ENCODE measurements at regions not wholly inside any gene's neighbourhood (a gene's known extent, or its start where the extent isn't known, plus 50 kb on each side); places are given as distances from the start of the nearest gene placed in this dataset.
"Not testable (repeated sequence)": the region's sequence is repeated elsewhere in the genome, so short reads cannot be mapped to it uniquely, and the experiment has no call there.

DNA sequence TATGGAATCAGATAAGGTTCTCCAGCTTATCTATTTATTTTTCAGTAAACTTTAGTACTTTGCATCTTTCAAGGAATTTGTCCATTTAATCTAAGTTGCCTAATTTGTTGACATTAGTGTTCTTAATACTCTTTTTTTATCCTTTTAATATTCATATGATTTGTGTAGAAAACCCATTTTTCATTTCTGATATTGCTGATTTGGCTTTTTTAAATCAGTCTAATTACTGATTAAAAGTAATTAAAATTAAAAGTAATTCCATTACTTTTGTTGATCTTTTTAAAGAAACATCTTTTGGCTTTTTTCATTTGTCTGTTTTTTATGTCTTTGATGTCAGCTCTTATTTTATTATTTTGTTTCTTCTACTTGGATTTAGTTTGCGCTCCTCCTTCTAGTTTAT lies 101.2 kb downstream of the CGGBP1 start:
- H3K4me1 ChIP-seq (replicated peaks in 1 of 2) = no peaks in the 10 kb centered on the region
- H3K4me3 ChIP-seq = no peak overlapping the region
- no peak for ATAC-seq (replicated peaks in 6 of 8)
- 9 to 100% (median 80%) methylated on average over 1 of the region's 1 CpG; no CpG with 5 or more reads in 1 of the 10 experiments for WGBS, 10 experiments
- in situ Hi-C loops (cut with MboI; ENCODE audit: low pct_unique_long_range_greater_than_20kb in 2 of 9, low sequenced_read_pairs in 9 of 9, unreplicated experiment in 9 of 9) = no loop called here
- H3K27ac ChIP-seq = no peak overlapping the region

- WGBS, 10 experiments = 14 to 86% (median 29%) methylated on average over 1 of the region's 1 CpG; no CpG with 5 or more reads in 7 of the 10 experiments
- ATAC-seq (replicated peaks in 6 of 8) = no peak
- no peak overlapping the region for H3K4me3 ChIP-seq
- H3K4me1 ChIP-seq (replicated peaks in 1 of 2) = no peaks in the 10 kb centered on the region
- no peak overlapping the region for H3K27ac ChIP-seq
- in situ Hi-C loops (cut with MboI; ENCODE audit: low pct_unique_long_range_greater_than_20kb in 2 of 9, low sequenced_read_pairs in 9 of 9, unreplicated experiment in 9 of 9) = no loop called here
Measured at GRCh38 chr3:87949879-87950208, 109.0 kb downstream of the CGGBP1 start.

DNA sequence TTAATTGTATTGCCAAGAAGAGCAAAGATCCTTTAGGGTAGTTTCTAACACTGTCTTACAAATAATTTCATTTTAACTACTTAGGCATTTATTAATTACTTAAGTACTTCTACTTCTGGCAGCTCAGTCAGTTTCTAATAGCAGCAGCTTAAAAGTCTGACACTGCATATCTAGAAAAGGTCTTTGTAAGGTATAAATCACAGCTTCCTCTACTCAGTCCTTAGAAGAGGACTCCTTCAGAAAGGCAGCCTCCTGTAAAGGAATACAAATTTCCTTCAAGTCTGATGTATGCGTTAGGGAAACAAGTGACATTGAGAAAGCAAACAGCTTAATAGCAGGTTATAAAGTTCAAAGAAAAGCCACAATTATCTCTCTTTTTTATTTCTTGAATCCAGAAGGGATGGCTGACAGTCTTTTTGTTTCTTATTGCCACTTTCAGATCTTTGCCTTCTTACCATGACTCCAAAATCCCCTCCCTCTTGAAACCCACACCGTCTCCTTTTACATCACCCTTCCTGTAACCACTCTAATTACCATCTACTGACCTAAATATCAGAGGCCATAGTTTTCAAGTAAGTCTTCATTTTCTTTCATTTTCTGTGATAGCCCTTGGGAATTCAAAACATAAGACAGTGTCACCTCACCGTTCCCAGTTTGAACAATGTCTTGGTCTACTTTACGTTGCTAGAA lies 109.5 kb downstream of the CGGBP1 start:
- ATAC-seq (replicated peaks in 6 of 8) = no peak
- in situ Hi-C loops (cut with MboI; ENCODE audit: low pct_unique_long_range_greater_than_20kb in 2 of 9, low sequenced_read_pairs in 9 of 9, unreplicated experiment in 9 of 9) = no loop called here
- Histone ChIP-seq H3K4me3 (no peak overlapping the region), H3K27ac (no peak overlapping the region), H3K4me1 (replicated peaks in 1 of 2) (no peaks in the 10 kb centered on the region)
- WGBS, 10 experiments = 0 to 83% (median 69%) methylated on average over 1 to 4 of the region's 4 CpGs

DNA sequence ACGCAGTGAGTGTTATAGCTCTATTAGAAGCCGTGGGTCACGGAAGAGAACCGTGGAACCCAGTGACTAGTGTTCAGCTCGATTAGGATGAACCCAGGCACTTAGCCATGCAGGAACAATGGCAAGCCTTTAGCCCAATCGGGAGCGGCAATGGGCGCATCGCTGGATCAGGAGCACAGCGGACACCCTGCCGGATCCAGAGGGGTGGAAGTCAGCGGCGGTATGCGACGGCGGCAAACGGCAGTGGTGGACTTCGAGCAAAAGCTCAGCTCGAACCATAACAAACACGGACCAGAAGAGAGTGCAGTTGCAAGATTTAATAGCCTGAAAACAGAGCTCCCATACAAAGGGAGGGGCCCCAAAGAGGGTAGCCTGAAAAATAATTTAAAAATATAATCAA lies 112.8 kb downstream of the CGGBP1 start:
- H3K27ac ChIP-seq; H3K4me3 ChIP-seq; H3K4me1 ChIP-seq (replicated peaks in 1 of 2); in situ Hi-C loops (cut with MboI; ENCODE audit: low pct_unique_long_range_greater_than_20kb in 2 of 9, low sequenced_read_pairs in 9 of 9, unreplicated experiment in 9 of 9); ATAC-seq (replicated peaks in 6 of 8): not testable (repeated sequence)
- 71 to 100% (median 89%) methylated on average over 1 to 15 of the region's 20 CpGs; no CpG with 5 or more reads in 2 of the 10 experiments for WGBS, 10 experiments

GRCh38 chr3:87942256-87942655 lies 116.5 kb downstream of the CGGBP1 start:
- H3K27ac ChIP-seq; H3K4me3 ChIP-seq; in situ Hi-C loops (cut with MboI; ENCODE audit: low pct_unique_long_range_greater_than_20kb in 2 of 9, low sequenced_read_pairs in 9 of 9, unreplicated experiment in 9 of 9); H3K4me1 ChIP-seq (replicated peaks in 1 of 2); ATAC-seq (replicated peaks in 6 of 8): not testable (repeated sequence)
- WGBS, 10 experiments = 0 to 100% (median 93%) methylated on average over 1 to 5 of the region's 8 CpGs; no CpG with 5 or more reads in 2 of the 10 experiments

DNA sequence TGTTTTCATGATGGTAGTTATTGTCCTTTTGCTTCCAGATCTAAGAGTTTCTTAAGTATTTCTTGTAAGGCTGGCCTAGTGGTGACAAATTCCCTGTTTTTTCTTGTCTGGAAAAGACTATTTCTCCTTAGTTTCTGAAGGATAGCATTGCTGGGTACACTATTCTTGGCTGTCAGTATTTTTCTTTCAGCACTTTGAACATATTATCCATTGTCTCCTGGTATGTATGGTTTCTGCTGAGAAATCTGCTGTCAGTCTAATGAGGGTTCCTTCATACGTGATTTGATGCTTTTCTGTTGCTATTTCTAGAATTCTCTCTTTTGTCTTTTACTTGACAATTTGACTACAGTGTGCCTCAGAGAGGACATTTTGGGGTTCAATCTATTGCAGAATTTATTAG lies 134.3 kb downstream of the CGGBP1 start:
- no peak overlapping the region for H3K27ac ChIP-seq
- in situ Hi-C loops (cut with MboI; ENCODE audit: low pct_unique_long_range_greater_than_20kb in 2 of 9, low sequenced_read_pairs in 9 of 9, unreplicated experiment in 9 of 9) = no loop called here
- H3K4me1 ChIP-seq (replicated peaks in 1 of 2) = no peaks in the 10 kb centered on the region
- ATAC-seq (replicated peaks in 6 of 8) = no peak
- WGBS, 10 experiments = 13 to 100% (median 63%) methylated on average over 1 of the region's 1 CpG; no CpG with 5 or more reads in 1 of the 10 experiments
- H3K4me3 ChIP-seq = no peak overlapping the region

GRCh38 chr3:87920549-87920948 lies 138.3 kb downstream of the CGGBP1 start:
- ATAC-seq (replicated peaks in 6 of 8) = no peak
- H3K4me3 ChIP-seq = no peak overlapping the region
- in situ Hi-C loops (cut with MboI; ENCODE audit: low pct_unique_long_range_greater_than_20kb in 2 of 9, low sequenced_read_pairs in 9 of 9, unreplicated experiment in 9 of 9) = no loop called here
- WGBS, 10 experiments = 0 to 100% (median 68%) methylated on average over 1 of the region's 1 CpG
- no peaks in the 10 kb centered on the region for H3K4me1 ChIP-seq (replicated peaks in 1 of 2)
- H3K27ac ChIP-seq = no peak overlapping the region

DNA sequence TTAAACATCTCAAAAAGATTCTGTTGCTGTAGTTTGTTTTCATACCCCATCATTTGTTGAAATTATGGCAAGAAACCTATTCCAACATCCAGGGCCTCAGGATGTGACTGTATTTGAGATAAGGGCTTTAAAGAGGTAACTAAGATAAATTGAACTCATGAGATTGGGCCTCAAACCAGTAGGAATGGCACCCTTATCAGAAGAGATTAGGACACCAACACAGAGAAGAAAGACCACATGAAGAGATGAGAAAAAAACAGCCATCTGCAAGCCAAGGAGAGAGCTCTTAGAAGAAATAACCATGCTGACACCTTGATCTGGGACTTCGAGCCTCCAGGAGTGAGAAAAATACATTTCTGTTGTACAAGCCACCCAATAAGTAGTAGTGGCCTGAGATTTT lies 157.7 kb downstream of the CGGBP1 start:
- WGBS, 10 experiments = 0 to 100% (median 80%) methylated on average over 1 of the region's 1 CpG; no CpG with 5 or more reads in 3 of the 10 experiments
- no peak overlapping the region for H3K27ac ChIP-seq
- ATAC-seq (replicated peaks in 6 of 8) = no peak
- in situ Hi-C loops (cut with MboI; ENCODE audit: low pct_unique_long_range_greater_than_20kb in 2 of 9, low sequenced_read_pairs in 9 of 9, unreplicated experiment in 9 of 9) = no loop called here
- H3K4me1 ChIP-seq (replicated peaks in 1 of 2) = no peaks in the 10 kb centered on the region
- no peak overlapping the region for H3K4me3 ChIP-seq

DNA sequence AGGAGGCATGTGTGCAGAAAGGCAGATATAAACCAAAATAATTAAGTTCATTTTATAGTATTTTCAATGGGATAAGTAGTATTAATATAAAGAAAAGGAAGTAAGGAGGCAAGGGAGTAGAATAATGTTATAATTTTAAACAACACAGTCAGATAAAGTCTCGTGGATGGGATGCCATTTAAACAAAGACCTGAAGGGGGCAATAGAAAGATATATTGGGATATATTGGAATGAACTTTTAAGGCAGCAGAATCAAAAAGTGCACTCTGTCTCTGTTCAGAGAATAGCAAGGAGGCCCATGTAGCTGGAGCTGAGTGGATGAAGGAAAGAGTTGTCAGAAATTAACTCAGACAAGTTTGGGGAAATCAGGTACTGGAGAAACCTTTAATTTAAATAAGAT lies 158.7 kb downstream of the CGGBP1 start:
- in situ Hi-C loops (cut with MboI; ENCODE audit: low pct_unique_long_range_greater_than_20kb in 2 of 9, low sequenced_read_pairs in 9 of 9, unreplicated experiment in 9 of 9) = no loop called here
- ATAC-seq (replicated peaks in 6 of 8) = no peak
- no peak overlapping the region for H3K4me3 ChIP-seq

GRCh38 chr3:87898971-87899370 lies 159.8 kb downstream of the CGGBP1 start:
- H3K4me1 ChIP-seq (replicated peaks in 1 of 2) = no peaks in the 10 kb centered on the region
- no peak for ATAC-seq (replicated peaks in 6 of 8)
- 9 to 100% (median 86%) methylated on average over 1 of the region's 1 CpG; no CpG with 5 or more reads in 1 of the 10 experiments for WGBS, 10 experiments
- H3K4me3 ChIP-seq = no peak overlapping the region
- no peak overlapping the region for H3K27ac ChIP-seq
- in situ Hi-C loops (cut with MboI; ENCODE audit: low pct_unique_long_range_greater_than_20kb in 2 of 9, low sequenced_read_pairs in 9 of 9, unreplicated experiment in 9 of 9) = no loop called here

More for the DNA sequence above, 158.7 kb downstream of the CGGBP1 start:
- no peaks in the 10 kb centered on the region for H3K4me1 ChIP-seq (replicated peaks in 1 of 2)
- 10 to 65% (median 43%) methylated on average over 1 of the region's 1 CpG; no CpG with 5 or more reads in 3 of the 10 experiments for WGBS, 10 experiments
- H3K27ac ChIP-seq = no peak overlapping the region

DNA sequence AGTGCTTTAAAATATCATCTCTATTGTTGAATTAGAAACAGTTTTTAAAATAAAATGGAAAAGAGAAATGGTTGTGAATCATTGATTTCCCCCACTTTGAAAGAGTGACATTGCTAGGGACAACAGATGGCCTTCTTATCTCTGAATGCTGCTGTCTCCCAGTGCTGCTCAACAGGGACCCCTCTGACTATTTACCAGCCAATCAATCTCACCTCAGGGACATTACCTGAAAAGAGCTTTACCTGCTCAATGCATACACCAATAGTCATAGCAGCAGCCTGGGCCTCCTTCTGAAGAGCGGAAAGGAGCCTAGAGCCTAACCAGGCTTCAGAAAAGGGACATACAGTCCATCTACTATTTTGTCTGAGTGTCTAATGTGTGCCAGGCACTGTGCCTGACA lies 162.8 kb downstream of the CGGBP1 start:
- whole genome bisulfite sequencing, 10 experiments = 40 to 100% (median 80%) methylated on average over 1 of the region's 1 CpG; no CpG with 5 or more reads in 5 of the 10 experiments
- H3K4me3 ChIP-seq = no peak overlapping the region
- in situ Hi-C loops (cut with MboI; ENCODE audit: low pct_unique_long_range_greater_than_20kb in 2 of 9, low sequenced_read_pairs in 9 of 9, unreplicated experiment in 9 of 9) = no loop called here
- ATAC-seq (replicated peaks in 6 of 8) = no peak
- no peak overlapping the region for H3K27ac ChIP-seq
- H3K4me1 ChIP-seq (replicated peaks in 1 of 2) = no peaks in the 10 kb centered on the region

GRCh38 chr3:87873136-87873535 lies 185.7 kb downstream of the CGGBP1 start:
- in situ Hi-C loops (cut with MboI; ENCODE audit: low pct_unique_long_range_greater_than_20kb in 2 of 9, low sequenced_read_pairs in 9 of 9, unreplicated experiment in 9 of 9) = no loop called here
- Histone ChIP-seq H3K4me3 (no peak overlapping the region), H3K4me1 (replicated peaks in 1 of 2) (no peaks in the 10 kb centered on the region), H3K27ac (no peak overlapping the region)
- WGBS, 10 experiments = 10 to 100% (median 40%) methylated on average over 1 of the region's 1 CpG; no CpG with 5 or more reads in 6 of the 10 experiments
- ATAC-seq (replicated peaks in 6 of 8) = peak in 2 of 8 experiments; percentile 38 to 51

DNA sequence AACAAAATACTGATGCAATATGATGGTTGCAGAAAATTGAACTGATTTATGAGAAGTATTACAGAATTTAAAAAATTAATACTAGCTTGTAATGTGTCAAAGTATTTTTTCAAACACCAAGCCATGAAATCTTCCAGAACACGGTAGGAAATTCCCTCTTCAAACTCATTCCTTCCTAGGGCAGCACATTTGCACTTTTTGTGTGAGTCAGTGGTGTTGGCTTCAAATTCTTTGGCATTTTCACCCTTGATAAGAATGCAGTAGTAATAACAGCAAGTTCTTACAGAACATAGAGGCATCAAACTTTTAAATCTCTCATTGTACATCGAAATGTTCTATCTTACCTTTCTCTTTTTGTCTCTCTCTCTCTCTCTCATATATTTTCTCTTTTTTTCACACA lies 191.8 kb downstream of the CGGBP1 start:
- in situ Hi-C loops (cut with MboI; ENCODE audit: low pct_unique_long_range_greater_than_20kb in 2 of 9, low sequenced_read_pairs in 9 of 9, unreplicated experiment in 9 of 9) = no loop called here
- H3K4me3 ChIP-seq = no peak overlapping the region
- H3K27ac ChIP-seq = no peak overlapping the region
- H3K4me1 ChIP-seq (replicated peaks in 1 of 2) = no peaks in the 10 kb centered on the region
- peak in 2 of 8 experiments; percentile 25 to 38 for ATAC-seq (replicated peaks in 6 of 8)
- 4 to 86% (median 64%) methylated on average over 1 to 2 of the region's 2 CpGs for WGBS, 10 experiments

DNA sequence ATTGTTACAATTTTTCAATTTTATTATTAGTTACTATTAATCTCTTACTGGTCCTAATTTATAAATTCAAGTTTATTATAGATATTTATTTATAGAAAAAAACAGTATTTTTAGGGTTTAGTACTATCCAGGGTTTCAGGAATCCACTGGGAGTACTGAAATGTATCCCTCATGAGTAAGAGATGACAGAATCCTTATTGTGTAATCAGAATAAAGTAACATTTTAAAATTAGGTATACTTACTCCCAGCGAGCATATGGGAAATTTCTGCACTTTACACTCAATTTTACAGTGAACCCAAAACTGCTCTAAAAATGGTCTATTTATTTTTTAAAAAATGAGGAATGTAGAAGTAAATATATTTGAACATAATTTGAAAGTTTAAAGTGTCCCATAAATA lies 202.7 kb downstream of the CGGBP1 start:
- in situ Hi-C loops (cut with MboI; ENCODE audit: low pct_unique_long_range_greater_than_20kb in 2 of 9, low sequenced_read_pairs in 9 of 9, unreplicated experiment in 9 of 9) = no loop called here
- no peak overlapping the region for H3K27ac ChIP-seq
- H3K4me3 ChIP-seq = no peak overlapping the region
- H3K4me1 ChIP-seq (replicated peaks in 1 of 2) = no peaks in the 10 kb centered on the region
- no peak for ATAC-seq (replicated peaks in 6 of 8)
- WGBS, 10 experiments = 0 to 100% (median 11%) methylated on average over 1 of the region's 1 CpG; no CpG with 5 or more reads in 3 of the 10 experiments
